ENCODE measurements at regions not wholly inside any gene's neighbourhood (a gene's known extent, or its start where the extent isn't known, plus 50 kb on each side); places are given as distances from the start of the nearest gene placed in this dataset.

- DNase-seq = no peak
These were observed 447.4 kb downstream of the XPNPEP1 start for GRCh38 chr10:109475711-109476421.

- DNase-seq = no peak
These were observed 448.5 kb downstream of the XPNPEP1 start for GRCh38 chr10:109474812-109475211.

- DNase-seq = no peak
These were observed 449.1 kb downstream of the XPNPEP1 start for GRCh38 chr10:109474261-109474660.

- DNase-seq = no peak
These were observed 455.8 kb downstream of the XPNPEP1 start for GRCh38 chr10:109467551-109467950.

GRCh38 chr10:109464949-109465348 is 458.4 kb downstream of the XPNPEP1 start:
- no peak for DNase-seq

- no peak for DNase-seq
These were observed 466.0 kb downstream of the XPNPEP1 start for GRCh38 chr10:109457302-109457638.

- DNase-seq = no peak
These were observed 466.6 kb downstream of the XPNPEP1 start for GRCh38 chr10:109456566-109457301.

GRCh38 chr10:109454691-109455090 is 468.6 kb downstream of the XPNPEP1 start:
- DNase-seq = no peak

- DNase-seq = no peak
These were observed 471.4 kb downstream of the XPNPEP1 start for GRCh38 chr10:109451879-109452278.

- no peak for DNase-seq
These were observed 472.6 kb downstream of the XPNPEP1 start for GRCh38 chr10:109450702-109451101.

- DNase-seq = no peak
These were observed 489.9 kb downstream of the XPNPEP1 start for GRCh38 chr10:109433434-109433833.

GRCh38 chr10:109432281-109432680 is 491.0 kb downstream of the XPNPEP1 start:
- no peak for DNase-seq

GRCh38 chr10:109430799-109431198 is 492.5 kb downstream of the XPNPEP1 start:
- no peak for DNase-seq

- DNase-seq = no peak
These were observed 493.1 kb downstream of the XPNPEP1 start for GRCh38 chr10:109430043-109430760.

- no peak for DNase-seq
These were observed 494.4 kb downstream of the XPNPEP1 start for GRCh38 chr10:109428775-109429491.

- no peak for DNase-seq
These were observed 495.9 kb downstream of the XPNPEP1 start for GRCh38 chr10:109427411-109427810.

GRCh38 chr10:109426987-109427386 is 496.3 kb downstream of the XPNPEP1 start:
- no peak for DNase-seq

GRCh38 chr10:109418795-109419194 is 504.5 kb downstream of the XPNPEP1 start:
- DNase-seq = no peak

GRCh38 chr10:109417803-109418202 is 505.5 kb downstream of the XPNPEP1 start:
- no peak for DNase-seq

- DNase-seq = no peak
These were observed 511.0 kb downstream of the XPNPEP1 start for GRCh38 chr10:109412353-109412752.

- no peak for DNase-seq
These were observed 511.4 kb downstream of the XPNPEP1 start for GRCh38 chr10:109411917-109412316.

- no peak for DNase-seq
These were observed 518.0 kb downstream of the XPNPEP1 start for GRCh38 chr10:109405338-109405737.

- DNase-seq = no peak
These were observed 519.8 kb downstream of the XPNPEP1 start for GRCh38 chr10:109403551-109403950.

Data from inflammatory macrophage (primary cell).